ENCODE measurements at regions not wholly inside any gene's neighbourhood (a gene's known extent, or its start where the extent isn't known, plus 50 kb on each side); places are given as distances from the start of the nearest gene placed in this dataset.

DNA sequence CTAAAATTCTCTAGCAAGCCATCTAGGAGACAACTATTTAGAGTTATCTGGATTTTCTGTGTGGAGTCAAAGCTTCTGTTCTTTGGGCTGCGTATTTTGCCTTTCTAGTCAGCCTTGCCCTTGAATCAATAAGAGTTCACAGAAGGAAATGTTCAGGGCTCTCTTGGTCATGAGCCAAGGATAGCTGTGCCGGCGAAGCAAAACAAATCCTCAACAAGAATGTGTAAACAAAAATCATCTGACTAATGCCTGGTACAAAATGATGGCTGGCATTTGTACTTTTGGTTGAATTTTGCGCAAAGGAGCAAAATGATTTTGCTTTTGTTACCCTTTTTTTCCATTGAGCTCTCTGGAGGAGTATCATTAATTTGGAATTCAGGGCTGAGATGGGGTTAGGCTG is 171.1 kb downstream of the DACT1 start:
- Histone ChIP-seq H3K4me2 (ENCODE audit: low read length) (peak overlapping the region; percentile 22), H3K27me3 (ENCODE audit: control insufficient read depth, insufficient read depth, low read length) (no peaks in the 10 kb centered on the region), H3K9me3 (ENCODE audit: control insufficient read depth, low read length) (no peaks in the 10 kb centered on the region), H3K36me3 (ENCODE audit: control insufficient read depth, insufficient read depth, low read length) (no peaks in the 10 kb centered on the region), H3K4me1 (peaks cover 37% of the 10 kb centered on the region), H3K27ac (peak overlapping the region; percentile 76), H3K4me3 (ENCODE audit: low read depth, low read length) (peak overlapping the region; percentile 35), H2AFZ (peak overlapping the region; percentile 24), H3K79me2 (no peaks in the 10 kb centered on the region), H3K9ac (no peak overlapping the region)
- TF ChIP-seq, protein P1, sequence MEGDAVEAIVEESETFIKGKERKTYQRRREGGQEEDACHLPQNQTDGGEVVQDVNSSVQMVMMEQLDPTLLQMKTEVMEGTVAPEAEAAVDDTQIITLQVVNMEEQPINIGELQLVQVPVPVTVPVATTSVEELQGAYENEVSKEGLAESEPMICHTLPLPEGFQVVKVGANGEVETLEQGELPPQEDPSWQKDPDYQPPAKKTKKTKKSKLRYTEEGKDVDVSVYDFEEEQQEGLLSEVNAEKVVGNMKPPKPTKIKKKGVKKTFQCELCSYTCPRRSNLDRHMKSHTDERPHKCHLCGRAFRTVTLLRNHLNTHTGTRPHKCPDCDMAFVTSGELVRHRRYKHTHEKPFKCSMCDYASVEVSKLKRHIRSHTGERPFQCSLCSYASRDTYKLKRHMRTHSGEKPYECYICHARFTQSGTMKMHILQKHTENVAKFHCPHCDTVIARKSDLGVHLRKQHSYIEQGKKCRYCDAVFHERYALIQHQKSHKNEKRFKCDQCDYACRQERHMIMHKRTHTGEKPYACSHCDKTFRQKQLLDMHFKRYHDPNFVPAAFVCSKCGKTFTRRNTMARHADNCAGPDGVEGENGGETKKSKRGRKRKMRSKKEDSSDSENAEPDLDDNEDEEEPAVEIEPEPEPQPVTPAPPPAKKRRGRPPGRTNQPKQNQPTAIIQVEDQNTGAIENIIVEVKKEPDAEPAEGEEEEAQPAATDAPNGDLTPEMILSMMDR (IDR thresholded peaks at IDR 0.05), result no peak

DNA sequence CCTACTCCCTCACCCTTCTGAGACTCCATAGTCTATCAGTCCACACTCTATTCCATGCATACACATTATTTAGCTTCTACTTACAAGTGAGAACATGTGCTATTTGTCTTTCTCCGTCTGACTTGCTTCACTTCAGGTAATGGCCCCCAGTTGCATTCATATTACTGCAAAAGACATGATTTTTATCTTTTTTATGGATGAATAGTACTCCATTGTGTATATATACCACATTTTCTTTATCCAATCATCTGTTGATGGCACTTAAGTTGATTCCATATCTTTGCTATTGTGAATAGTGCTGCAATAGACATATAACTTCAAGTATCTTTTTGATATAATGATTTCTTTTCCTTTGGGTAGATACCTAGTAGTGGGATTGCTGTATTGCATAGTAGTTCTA is 171.8 kb downstream of the DACT1 start:
- no peak overlapping the region for H3K4me2 ChIP-seq (ENCODE audit: low read length)
- H3K4me1 ChIP-seq, result peaks cover 37% of the 10 kb centered on the region
- H2AFZ ChIP-seq, result no peak overlapping the region
- TF ChIP-seq, protein P1 (IDR thresholded peaks at IDR 0.05), result no peak
- no peaks in the 10 kb centered on the region for H3K36me3 ChIP-seq (ENCODE audit: control insufficient read depth, insufficient read depth, low read length)
- H3K9ac ChIP-seq, result no peak overlapping the region
- no peaks in the 10 kb centered on the region for H3K27me3 ChIP-seq (ENCODE audit: control insufficient read depth, insufficient read depth, low read length)
- H3K27ac ChIP-seq, result peak overlapping the region; percentile 2
- H3K79me2 ChIP-seq, result no peaks in the 10 kb centered on the region
- H3K4me3 ChIP-seq (ENCODE audit: low read depth, low read length), result no peak overlapping the region
- H3K9me3 ChIP-seq (ENCODE audit: control insufficient read depth, low read length), result no peaks in the 10 kb centered on the region

DNA sequence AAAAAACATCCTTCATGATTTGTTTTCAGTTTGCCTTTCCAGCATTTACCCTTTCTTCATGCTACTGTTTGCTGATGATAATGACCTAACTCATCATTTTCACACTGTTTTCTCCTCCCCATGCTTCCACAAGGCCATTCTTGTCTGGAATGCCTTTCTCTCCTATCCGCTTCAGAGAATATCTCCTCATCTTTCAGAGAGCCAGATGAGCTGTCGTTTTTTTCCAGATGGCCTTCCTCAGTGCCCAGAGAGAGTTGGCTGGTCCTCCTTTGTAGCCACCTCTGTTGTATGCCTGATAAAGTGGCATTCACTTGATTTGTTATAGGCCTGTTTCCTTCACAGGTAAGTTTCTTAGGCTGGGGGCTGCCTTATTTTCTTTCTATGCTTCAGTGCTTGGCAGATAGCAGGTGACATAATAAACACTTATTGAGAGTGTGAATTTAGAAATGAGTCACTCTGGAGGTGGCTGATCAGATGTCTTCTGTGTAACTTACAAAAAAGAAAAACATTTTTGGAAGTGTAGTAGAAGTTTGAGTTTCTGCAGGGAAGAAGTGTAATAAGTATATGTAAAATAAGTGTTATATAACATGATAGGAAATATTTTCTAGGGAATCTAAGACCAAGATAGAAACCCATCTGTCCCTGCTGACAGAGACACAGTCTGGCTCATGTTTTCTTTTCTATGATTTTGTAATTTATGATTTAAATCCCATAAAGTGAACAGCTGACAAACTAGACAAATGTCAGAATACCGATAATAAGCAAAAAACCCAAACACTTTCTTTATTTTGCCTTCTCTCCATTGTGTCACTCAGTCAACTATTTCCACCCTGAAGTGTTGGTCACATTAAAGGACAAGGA is 174.5 kb downstream of the DACT1 start:
- Histone ChIP-seq H3K4me1 (peaks cover 27% of the 10 kb centered on the region), H3K4me3 (ENCODE audit: low read depth, low read length) (no peak overlapping the region), H3K9me3 (ENCODE audit: control insufficient read depth, low read length) (no peaks in the 10 kb centered on the region), H3K9ac (no peak overlapping the region), H3K79me2 (no peaks in the 10 kb centered on the region), H3K27me3 (ENCODE audit: control insufficient read depth, insufficient read depth, low read length) (no peaks in the 10 kb centered on the region), H3K4me2 (ENCODE audit: low read length) (no peak overlapping the region), H2AFZ (peak overlapping the region; percentile 66), H3K36me3 (ENCODE audit: control insufficient read depth, insufficient read depth, low read length) (no peaks in the 10 kb centered on the region), H3K27ac (peak overlapping the region; percentile 71)
- TF ChIP-seq, protein P1 (IDR thresholded peaks at IDR 0.05), result no peak

DNA sequence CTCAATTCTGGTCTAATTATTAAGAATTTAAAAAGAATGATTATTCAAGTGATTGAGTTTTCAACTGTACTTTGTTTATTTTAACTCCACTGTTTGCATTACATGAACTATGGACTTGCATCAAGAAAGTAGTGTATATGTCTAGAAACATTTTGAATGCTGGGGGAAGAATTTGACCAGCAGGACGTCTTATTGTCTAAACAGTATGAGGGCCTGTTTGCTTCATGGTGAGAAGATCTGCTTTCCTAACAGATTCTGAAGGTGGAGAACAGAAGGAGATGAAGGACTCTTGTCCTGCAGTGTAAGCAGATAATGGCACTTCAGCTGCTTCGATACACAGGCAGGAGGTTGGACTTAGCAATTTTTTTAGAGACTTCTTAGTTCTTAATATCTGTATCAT is 176.0 kb downstream of the DACT1 start:
- Histone ChIP-seq H3K27me3 (ENCODE audit: control insufficient read depth, insufficient read depth, low read length) (no peaks in the 10 kb centered on the region), H3K4me3 (ENCODE audit: low read depth, low read length) (no peak overlapping the region), H3K36me3 (ENCODE audit: control insufficient read depth, insufficient read depth, low read length) (no peaks in the 10 kb centered on the region), H3K9ac (no peak overlapping the region), H2AFZ (peak overlapping the region; percentile 23), H3K4me1 (peaks cover 27% of the 10 kb centered on the region), H3K27ac (no peak overlapping the region), H3K79me2 (no peaks in the 10 kb centered on the region), H3K4me2 (ENCODE audit: low read length) (no peak overlapping the region), H3K9me3 (ENCODE audit: control insufficient read depth, low read length) (no peaks in the 10 kb centered on the region)
- TF ChIP-seq, protein P1 (IDR thresholded peaks at IDR 0.05), result no peak

DNA sequence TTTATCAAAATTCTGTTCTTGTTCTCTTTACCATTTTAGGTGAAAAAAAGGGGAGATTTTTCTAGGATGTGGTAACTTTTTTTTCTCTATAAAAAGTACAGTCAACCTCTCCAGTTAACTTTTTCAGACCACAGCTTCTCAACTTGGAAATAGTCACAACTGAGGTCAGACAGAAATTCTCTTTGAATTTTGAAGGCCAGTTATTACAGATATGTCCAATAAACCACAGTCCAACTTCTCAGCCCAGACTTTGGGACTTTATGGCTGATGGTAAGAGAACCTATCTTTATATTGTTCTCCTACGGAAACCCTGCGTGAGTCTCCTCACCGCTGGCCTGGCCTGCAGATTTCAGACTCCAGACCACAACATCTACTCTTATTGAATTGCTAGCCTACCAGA is 176.7 kb downstream of the DACT1 start:
- Histone ChIP-seq H3K9me3 (ENCODE audit: control insufficient read depth, low read length) (no peaks in the 10 kb centered on the region), H3K27ac (no peak overlapping the region), H3K4me1 (peaks cover 30% of the 10 kb centered on the region), H3K79me2 (no peaks in the 10 kb centered on the region), H3K27me3 (ENCODE audit: control insufficient read depth, insufficient read depth, low read length) (no peaks in the 10 kb centered on the region), H3K4me3 (ENCODE audit: low read depth, low read length) (no peak overlapping the region), H2AFZ (no peak overlapping the region), H3K36me3 (ENCODE audit: control insufficient read depth, insufficient read depth, low read length) (no peaks in the 10 kb centered on the region), H3K4me2 (ENCODE audit: low read length) (no peak overlapping the region), H3K9ac (no peak overlapping the region)
- TF ChIP-seq, protein P1 (IDR thresholded peaks at IDR 0.05), result no peak

Measured in parathyroid adenoma (tissue), 2 donors.